Ammon's horn (tissue), 1 donor: ENCODE measurements at regions not wholly inside any gene's neighbourhood (a gene's known extent, or its start where the extent isn't known, plus 50 kb on each side); places are given as distances from the start of the nearest gene placed in this dataset.

ENCODE experiments used
- DNase-seq: peaks from one replicate; pipeline ENCODE4 v3.0.0-alpha.2; 2016; ENCODE audit warnings: low spot score

DNA sequence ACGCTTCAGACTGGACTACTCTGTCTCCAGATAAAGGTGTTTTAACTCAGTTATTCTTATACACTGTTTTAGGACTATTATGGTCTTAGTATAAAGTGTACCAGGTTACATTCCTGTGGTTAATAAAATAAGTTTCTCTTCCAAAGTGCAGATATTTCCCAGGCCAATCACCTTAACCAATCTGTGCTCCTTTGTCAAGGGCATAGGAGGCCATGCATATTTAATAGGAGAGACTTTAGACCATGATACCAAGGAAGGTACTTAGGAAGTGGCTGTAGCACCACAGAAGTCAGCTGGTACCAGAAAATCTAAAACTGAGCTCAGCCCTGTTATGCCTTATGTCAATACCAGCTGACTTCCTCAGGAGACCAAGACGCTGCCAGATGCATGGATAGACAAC lies 226.5 kb upstream of the TMEM72 start:
- no peak for DNase-seq

DNA sequence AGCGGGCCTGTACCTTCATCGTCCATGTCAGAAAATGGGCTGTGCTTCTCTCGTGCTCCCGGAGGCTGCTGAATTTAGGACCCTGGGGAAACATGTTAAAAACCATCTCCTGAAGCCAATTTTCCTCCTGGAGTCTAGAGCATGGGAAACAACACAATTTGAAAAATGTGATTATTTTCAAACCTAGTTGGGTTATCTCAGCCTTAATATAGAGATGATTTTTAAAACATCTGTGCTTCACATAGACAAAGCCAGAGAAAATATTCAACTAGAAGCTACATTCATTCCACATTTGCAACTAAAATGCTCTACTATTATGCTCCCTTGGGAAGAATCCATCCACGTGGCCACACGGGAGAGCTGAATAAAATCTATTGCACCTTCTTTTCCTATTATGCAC lies 225.9 kb upstream of the TMEM72 start:
- no peak for DNase-seq

DNA sequence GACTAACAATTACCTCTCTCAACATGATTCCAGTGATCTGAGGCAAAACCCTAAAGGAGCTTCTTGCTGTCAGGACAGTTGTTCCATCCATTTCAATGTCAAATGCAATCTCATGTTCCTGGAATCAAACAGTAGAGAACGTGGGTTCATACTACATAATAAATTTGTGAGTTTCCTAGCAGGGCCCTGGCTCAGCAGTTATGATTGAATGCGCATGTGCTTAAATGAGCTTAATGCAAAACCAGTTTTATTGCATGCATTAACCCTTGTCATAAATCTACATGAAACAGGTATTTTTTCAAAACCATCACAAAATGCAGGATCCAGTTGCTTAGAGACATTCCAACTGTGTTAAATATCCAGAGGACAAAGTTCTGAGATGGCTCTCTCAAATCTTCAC lies 225.4 kb upstream of the TMEM72 start:
- DNase-seq, result no peak

DNA sequence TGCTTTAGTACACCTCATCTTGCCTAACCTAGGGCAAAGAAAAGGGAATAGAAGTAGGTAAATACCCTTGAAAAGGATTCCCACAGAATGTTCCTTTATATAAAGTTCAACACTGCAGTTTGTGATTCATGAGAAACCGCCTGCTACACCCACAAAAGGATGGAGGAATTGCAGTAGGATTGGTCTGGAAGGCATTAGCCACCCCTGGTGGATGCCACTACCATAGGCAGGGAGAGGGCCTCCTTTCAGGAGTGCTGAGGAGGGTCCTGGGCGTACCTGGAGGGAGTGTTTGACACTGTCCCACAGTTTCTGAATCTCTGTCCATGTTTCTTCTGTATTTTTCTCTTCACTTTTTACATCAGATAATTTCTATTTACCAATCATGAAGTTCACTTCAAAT lies 221.8 kb upstream of the TMEM72 start:
- no peak for DNase-seq

DNA sequence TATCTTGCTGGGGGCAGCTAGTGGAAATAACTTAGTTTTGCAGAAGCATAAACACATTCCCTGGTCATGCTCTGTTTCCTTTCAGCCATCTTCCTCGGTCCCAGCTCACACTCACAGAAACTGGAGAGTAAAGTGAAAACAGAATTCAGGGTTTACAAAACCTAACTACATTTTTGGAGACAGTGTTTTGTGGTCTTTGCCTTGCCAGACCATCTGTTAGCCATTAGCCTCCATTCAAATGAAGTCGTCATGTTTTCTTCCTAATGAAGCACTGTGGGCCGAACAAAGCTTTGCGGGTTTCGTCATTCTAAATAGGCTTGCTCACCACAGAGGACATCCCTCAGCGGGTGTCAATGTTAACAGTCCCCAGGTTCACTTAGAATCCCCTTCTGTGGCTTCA lies 214.6 kb upstream of the TMEM72 start:
- DNase-seq, result no peak

DNA sequence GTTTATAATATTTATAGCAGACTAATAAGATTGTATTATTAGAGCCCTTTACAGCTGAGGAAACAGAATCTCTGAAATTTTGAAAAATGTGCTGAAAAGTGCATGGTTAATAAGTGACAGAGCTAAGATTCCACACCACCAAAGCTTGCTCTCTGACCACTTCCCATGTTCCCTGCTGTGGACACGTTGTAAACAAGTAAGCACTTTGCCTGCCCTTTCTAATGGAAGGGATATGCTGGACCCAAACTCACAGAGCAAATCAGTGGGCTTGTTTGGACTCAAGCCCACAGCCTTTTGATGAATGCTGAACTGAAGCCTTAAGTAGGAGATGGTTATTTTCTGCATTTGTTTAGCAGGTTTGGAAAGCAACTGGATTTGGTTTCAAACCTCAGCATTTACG lies 214.0 kb upstream of the TMEM72 start:
- no peak for DNase-seq

DNA sequence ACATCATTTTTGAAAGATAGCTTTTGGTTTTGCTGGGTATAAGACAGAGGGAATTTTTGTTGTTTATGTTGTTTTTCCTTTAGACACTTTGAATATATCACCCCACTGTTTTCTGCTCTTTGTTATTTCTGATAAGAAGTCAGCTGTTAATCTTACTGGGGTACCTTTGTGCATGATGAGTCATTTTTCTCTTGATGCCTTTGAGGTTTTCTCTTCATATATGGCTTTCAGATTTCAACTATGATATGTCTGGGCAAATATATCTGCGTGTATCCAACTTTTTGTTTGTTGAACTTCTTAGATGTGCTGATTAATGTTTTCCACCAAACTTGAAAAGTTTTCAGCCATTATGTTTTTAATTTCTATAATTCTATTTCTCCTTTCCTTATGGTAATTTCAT lies 208.6 kb upstream of the TMEM72 start:
- DNase-seq, result no peak

DNA sequence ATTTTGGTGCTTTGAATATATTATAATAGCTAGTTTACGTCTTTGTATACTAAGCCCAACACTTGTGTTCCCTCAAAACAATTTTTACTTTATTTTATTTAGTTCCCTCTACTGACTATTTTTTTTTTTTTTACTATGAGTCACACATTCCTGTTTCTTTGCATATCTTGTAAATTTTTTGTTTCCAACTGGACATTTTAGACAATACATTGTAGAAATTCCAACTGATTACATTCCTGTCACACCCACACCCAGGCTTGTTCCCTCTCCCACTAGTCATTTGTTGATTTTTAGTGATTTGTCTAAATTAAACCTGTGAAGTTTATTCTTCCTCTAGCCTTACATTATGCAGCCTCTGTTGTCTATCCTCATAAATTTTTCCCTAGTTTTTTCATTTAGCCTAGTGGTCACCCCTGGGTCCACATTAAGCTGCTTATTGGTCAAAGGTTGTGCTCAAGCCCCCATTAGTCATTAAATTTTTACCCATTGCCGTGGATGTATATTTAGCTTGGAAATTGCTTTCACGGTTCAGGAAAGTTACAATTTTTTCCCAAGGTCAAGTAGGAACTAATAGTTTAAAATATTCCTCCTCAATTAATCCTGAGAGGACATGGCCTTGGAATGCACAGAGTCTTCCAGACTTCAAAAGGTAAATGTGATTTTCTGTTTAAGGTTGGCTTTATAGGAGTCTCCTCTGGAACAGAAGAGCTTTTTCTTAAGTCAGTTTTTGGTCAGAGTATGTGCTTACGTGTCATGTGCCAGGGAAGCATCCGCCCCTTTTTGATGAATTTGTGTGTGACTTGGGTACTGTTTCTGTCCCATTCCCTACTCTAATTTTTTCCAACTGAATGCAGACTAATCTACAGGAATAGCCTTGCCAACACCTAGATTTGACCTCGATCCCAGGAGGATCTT lies 207.6 kb upstream of the TMEM72 start:
- DNase-seq, result no peak

DNA sequence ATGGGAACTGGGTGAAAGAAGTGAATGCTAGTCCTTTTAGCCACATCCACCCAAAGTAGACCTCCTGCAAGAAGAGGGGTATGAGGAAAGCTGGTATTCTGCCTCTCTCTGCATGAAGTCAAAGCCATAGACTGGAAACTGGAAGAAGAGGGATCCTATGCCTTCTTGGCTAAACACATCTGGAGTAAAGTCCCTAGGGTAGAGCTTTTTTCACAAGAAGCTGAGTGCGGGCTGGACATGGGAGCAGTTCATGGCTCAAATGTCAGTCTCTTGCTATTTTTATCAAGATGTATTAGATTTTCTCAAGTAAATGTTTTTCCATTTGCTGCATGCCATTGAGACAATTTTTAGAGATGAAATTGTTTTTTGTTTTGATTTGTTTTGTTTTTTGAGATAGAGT lies 206.5 kb upstream of the TMEM72 start:
- no peak for DNase-seq

DNA sequence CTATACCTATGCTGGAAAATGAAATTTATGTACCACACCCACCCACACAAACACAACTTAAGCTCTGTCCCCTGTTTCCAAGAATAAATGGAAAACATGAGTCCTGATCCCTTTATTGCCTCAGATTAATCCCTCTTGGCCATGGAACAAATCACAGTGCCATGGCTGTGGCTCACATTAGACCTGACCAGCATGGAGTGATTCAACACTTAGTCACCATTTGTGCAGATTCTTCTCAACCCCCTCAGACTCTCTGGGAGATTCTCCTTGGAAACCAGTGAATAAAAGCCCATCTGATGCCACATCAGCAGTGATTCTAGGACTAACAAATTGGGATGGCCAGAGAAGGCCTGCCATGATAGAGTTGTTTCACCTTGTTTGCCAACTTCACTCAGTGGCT lies 204.4 kb upstream of the TMEM72 start:
- DNase-seq, result peak; percentile 20

DNA sequence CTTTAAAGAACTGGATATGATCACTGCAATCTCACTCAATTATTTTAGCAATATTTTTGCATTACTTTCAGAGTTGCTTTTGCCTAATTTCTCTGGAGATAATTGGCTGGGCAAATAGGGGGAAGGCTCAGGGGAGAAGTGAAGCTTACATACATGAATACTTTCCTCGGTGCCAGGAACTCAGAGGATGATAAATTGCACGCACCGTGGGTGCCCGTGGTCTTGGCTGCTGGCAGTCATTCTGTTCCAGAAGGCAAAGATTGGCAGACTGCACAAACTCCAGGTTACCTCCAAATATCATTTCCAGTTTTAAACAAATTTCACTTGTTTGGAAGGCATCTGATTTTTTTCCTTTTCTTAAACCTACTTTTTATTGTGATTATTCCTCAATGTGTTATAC lies 197.8 kb upstream of the TMEM72 start:
- DNase-seq, result no peak

DNA sequence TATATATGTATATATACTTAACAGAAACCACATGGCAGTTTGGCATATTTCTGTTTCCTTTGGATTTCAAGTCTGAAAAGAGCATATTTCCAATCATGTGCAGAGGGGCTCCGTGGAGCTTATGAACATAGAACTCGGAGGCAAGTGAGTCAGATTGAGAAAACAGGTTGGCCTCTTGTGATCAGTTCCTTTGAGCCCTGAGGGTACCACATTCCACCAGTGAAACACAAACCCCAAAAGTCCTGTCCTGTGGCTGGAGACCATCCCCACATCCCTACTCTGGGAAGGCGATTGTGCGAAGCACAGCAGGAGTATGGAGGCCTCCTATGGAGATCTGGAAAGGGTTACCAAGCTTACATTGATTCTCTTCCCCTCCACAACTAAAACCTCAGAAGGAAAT lies 196.7 kb upstream of the TMEM72 start:
- no peak for DNase-seq

DNA sequence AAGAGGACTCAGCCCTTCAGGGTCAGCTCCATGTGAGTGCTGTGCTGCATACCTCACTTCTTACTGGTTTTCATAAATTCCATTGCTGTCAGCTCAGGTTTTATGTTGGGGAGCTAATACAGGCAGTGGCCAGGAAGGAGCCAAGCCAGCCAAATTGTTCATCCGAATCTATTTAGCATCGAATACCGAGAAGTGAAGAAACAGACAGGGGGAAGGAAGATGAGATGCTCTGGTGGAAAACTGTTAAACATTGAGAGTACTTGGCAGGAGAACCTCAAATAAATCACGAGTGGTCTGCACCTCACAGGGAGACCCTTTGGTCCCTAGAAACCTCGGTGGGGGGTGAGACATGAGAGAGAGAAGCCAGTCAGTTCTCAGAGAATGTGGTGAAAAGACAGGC lies 196.0 kb upstream of the TMEM72 start:
- no peak for DNase-seq

DNA sequence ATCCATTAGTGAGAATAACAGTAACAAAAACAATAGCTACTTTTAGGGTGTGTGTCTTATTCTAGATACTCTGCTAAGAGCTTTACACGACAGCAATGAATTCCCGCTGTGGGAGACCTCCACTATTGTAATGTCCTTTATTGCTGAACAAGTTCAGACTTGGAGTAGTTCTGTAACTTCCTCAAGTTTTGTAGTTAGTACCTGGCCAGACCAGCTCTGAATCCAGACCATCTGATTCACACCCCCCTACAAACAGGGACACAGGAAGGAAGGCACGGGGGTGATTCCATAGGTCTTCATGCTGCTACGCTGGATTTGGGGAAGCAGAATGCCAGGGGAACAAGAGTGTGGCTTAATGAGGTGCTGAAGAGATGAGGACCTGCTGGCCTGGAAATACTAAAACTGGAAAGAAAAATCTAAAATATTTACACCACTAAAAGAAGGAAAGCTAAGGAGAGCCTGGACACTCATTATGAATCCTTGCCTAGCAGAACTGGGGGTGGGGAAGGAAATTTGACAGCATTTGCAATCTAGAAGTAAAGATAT lies 194.6 kb upstream of the TMEM72 start:
- no peak for DNase-seq

DNA sequence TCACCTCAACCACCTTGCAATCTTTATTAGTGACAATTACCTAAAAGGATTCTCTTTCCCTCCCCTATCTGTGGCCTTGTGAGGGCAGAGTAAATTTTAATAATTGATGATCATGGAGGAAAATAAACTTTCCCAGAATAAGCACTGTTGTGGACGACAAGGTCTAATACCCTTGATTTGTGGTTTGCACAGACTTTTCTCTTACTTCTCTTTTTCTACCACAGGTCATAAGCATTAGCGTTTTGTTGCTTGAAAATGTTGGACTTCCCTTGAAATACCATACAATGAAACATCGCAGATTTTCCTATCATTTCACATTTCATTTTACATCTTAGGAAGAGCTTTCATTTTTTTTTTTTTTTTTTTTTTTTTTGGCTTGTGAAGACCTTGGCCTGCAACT lies 188.1 kb upstream of the TMEM72 start:
- DNase-seq, result no peak

DNA sequence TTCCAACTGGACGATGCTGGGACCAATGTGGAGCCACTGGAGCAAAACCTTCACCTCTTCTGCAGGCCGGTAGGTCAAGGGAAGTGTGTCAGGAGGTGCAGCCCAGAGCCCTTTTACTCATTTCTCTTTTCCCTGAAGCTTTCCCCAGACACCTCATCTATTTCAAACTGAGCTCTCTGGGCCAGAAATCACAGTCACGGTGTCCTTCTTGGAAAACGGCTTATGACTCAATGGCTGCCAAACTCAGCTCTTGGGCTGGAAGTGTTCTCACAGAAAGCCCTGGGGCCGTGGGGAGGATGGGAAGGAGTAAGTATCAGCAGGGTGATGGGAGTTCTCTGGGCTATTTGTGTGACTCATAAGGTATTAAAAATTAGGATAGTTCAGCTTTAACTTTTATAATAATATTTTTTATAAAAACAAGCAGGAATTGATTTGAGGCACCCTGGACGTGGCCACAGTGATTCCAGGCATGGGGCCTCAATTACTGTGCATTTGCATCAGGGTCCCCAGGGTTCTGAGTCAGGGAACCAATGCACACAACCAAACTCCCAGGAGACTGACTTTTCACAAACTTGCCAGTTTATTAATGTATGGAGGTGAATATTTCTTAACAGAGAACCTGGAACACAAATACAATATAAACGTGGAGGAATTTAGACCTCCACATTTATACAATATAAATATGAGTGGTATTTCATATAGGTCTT lies 187.4 kb upstream of the TMEM72 start:
- DNase-seq, result no peak

DNA sequence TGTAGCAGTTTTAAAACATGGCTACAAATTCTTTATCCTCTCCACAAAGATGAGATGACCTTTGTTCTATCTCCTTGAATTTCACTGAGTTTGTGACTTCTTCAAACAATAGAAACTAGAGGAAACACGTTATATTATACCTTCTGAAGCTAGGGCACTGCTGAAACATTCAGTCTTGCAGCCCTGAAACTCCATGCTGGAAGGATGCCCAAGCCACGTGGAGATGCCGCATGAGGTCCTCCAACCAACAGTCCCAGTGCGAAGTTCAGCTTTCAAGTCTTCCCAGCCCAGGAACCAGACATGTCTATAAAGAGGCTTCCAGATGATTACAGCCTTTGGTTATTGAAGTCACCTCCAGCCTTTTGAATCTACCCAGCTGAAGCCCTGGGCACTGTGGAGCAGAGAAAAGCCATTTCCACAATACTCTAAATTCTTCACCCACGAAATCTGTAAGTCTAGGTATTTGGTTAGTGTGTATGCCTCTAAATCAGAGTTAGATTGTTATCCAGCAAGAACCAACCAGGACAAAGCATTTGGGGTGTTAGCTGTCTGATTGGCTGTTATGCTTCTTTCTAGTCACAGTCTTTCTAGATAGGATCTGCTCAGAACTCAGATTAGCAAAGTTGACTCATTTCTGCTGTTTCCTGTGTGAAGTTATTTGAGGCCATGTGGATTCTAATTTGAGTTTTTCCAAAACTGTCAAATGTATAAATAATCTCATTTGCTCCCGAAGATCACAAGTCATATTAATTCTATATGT lies 186.5 kb upstream of the TMEM72 start:
- DNase-seq, result peak; percentile 10

DNA sequence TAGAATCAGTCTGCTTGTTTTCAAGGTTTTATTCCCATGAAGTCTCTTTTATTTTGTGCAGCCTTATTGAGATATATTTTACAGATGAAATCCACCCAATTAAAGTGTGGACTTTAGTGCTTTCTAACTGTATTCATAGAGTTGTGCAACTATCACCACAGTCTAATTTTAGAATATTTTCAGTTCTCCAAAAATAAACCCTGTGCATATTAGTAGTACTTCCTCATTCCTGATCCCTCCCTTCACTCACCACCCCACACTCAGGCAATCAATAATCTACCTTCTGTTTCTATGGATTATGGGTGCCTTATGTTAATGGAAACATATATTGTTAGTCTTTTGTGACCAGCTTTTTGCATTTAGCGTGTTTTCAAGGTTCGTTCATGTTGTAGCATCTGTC lies 185.7 kb upstream of the TMEM72 start:
- no peak for DNase-seq

DNA sequence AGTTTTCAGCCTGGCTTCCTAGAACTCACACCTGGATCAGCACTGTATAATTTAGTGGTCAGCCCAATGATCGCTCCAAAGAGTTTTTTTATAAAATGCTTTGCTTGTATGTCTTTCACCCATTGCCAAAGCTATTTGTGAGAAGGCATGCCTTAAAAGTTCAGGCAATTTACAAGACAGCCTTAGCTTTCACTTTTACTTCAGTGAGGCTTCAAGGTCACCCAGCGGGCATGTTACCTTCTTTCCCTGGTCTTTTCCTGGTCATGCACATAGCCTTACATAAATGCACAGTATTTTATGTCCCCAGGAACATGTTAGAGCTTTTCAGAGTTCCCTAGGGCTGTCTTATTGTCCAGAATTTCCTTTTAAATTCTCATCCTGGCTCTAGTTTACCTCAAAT lies 179.9 kb upstream of the TMEM72 start:
- DNase-seq, result no peak

DNA sequence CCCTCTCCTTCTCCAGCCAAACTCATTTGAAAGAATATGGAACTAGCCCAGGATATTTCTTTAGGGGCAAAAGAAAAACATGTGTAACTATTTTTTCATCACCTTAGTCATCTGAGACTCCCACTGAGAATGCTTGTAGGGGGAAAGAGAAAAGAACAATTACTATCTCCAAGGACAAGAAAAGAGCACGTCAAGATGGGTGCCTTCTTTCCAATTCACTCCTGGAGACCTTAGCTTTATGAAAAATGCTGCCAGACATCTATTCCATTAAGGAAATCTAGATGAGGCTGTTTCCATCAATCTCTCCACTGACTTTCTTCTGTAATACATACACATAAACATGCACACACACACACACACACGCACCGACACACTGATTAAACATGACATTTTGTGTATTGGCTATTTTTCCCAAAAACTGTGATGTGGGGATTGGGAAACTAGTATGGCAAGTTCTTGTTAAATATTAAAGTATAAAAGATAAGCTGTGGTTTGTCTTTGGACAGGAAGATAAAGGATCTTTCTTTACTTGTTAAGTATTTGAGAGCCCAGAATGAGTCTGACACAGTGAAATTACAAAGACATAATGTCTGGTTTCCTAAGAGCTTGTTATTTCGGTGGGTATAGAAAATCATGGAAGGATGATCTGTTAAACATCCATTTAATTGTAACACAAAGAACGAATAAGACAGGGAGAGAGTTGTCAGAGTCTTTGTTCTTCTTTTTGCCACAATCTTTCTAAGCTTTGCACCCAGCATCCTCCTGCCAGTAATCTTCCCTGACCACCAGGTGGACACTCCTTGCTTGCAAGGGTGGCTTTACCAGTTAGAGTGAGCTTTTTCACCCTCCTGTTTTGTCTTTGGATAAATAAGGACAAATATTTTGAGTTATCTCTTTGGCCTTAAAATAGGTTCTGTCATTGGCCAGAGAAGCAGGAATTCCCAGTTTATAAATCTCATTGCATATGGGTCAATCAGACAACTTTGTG lies 177.3 kb upstream of the TMEM72 start:
- DNase-seq, result no peak

DNA sequence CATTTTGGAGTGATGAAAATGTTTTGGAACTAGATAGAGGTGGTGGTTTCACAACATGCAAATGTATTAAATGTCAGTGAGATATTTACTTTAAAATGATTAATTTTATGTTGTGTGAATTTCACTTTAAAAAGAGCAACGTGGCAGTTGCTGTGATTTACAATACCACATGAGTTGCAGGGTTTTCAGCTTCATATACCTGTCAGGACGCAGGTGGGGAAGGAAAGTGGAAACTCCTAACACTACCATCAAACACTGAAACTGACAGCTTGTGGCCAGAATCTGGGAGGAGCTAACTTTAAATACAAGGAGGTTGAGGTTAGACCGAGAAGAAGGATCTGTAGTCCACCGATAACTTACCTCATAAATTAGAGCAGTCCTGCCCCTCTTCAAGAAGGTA lies 168.9 kb upstream of the TMEM72 start:
- no peak for DNase-seq
